HG02623 (cell line): ENCODE measurements at regions not wholly inside any gene's neighbourhood (a gene's known extent, or its start where the extent isn't known, plus 50 kb on each side); places are given as distances from the start of the nearest gene placed in this dataset.

ENCODE experiments used
- ATAC-seq: cut with Tn5 transposase; IDR thresholded peaks from one replicate; pipeline ENCODE4 v1.9.1; 2021; ENCODE audit warnings: moderate library complexity; ENCODE audit not compliant: unreplicated experiment

DNA sequence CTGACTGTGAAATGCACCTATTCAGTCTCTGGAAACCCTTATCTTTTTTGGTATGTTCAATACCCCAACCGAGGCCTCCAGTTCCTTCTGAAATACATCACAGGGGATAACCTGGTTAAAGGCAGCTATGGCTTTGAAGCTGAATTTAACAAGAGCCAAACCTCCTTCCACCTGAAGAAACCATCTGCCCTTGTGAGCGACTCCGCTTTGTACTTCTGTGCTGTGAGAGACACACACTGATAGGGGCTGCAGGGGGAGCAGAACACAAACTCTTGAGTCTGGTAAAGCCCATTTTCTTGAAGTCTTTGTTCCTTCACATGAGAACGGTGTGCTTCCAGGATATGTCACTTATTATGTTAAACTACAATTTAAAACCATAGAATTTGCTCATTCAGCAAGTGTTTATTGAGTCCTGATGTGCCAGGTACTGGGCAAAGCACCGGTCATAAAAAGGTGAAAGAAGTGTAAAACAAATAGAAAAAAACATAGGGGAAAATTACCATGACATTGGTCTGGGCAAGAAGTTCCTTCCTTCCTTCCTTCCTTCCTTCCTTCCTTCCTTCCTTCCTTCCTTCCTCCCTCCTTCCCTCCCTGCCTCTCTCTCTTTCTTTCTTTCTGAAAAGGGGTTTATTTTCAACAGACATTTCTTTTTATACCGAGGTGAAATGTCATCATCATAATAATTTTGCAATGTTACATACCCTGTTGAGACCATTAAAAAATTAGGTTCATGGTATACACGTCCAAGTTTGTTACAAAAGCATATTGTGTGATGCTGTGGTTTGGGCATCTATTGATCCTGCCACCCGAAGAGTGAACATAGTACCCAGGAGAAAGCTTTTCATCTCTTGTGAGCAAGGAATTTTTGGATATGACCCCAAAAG is 50.7 kb upstream of the OR4E1 start:
- no peak for ATAC-seq

DNA sequence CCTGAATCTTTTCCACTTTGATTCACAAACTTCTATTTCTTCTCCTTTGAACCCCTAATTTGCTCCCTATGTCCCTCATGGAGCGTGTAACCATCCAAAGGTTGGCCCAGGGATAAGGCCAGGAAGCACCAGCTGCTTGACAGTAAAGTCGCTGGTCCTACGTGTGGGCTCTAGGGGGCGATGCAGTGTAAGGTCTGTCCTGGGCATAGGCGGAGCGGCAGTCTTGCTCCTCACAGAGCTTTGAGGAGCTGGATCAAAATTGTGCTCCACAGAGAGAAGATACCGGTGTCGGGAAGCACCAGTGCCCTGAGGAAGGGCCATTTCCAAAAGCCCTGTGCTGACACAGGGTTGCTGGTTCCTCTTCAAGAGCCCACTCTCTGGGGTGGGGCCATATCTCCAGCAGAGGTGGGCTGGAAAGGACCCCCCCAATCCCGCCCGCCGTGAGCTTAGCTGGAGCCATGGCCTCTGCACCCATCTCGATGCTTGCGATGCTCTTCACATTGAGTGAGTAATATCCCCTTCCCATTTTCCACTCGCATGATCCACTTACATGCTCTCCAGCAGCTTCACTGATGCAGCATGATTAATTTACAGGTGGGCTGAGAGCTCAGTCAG is 49.9 kb upstream of the OR4E1 start:
- no peak for ATAC-seq
